GM18867 (cell line): ENCODE measurements at regions not wholly inside any gene's neighbourhood (a gene's known extent, or its start where the extent isn't known, plus 50 kb on each side); places are given as distances from the start of the nearest gene placed in this dataset.
"Not testable (repeated sequence)": the region's sequence is repeated elsewhere in the genome, so short reads cannot be mapped to it uniquely, and the experiment has no call there.

Experiments
- ATAC-seq: cut with Tn5 transposase; IDR thresholded peaks from one replicate; pipeline ENCODE4 v1.9.1; 2021; ENCODE audit warnings: mild to moderate bottlenecking, moderate library complexity; ENCODE audit not compliant: unreplicated experiment

DNA sequence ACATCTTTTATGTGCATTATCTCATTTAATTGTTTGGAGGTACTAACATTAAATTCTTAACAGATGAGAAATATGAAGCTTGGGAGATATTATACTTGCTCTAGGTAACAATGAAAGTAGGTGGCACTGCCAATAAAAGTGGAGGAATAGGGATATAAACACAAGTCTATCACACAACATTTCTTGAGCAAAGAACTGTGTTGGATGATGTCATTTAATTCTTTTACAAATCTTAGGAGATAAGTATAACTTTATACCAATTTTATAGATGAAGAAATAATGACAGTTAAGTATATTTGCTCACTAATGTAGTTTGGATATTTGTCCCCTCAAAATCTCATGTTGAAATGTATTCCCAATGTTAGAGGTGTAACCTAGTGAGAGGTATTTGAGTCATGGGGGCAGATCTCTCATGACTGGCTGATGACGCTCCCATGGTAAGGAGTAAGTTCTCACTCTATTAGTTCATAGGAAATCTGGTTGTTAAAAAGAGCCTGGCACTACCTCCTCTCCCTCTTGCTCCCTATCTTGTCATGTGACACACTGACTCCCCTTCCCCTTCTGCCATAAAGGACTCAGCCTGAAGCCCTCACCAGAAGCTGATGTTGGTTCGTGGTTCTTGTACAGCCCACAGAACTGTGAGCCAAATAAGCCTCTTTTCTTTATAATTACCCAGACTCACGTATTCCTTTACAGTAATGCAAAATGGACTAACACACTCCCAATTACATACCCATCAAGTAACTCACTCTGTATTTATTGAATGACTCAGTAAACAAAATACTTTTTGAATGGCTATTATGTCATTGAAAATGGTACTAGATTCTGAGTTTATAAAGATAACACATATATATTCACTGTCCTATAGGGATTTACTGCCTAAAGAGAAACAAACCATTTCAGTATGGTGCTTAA lies 146.8 kb upstream of the KITLG start:
- no peak for ATAC-seq

DNA sequence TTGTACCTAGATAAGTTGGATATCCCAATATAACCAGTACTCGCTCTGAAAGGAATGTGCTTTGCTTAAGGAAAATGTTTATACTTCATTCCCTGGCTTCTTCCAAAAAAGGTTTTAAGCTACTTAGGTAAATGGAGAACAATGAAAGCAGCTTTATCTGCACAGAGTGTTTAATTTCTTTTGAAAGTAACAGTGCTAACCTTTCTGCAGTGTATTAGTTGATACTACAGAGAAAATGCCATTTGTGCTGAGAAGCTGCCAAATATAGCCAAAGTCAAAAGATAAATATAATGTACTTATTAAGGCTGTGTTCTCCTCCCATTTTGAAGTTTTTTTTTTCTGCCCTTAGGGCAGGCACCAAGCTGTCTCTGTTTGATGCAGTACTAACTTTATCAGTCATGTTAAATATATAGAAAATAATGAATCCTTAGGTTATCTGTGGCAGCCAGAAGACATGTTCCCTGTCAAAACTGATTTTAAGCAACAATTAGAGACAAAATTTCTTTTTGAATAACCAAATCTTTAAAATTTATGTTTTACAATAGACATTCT lies 145.4 kb upstream of the KITLG start:
- ATAC-seq: no peak

DNA sequence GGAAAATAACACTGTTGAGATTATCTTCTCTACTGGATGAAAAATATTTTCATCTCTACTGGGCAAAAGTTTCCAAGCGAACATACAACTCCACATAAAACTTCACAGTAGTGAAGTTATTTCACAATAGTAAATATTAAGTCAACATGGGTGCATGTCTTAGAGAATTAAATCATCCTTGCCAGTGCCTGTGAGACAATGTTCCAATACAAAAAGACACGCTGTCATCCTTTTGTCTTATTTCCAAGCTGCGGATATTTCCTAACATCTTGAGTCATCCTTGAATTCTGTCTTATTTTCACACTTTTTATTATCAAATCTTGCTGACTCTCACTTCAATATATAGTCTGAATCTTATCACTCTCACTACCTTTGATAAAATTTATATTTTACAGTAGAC lies 142.9 kb upstream of the KITLG start:
- ATAC-seq: no peak

DNA sequence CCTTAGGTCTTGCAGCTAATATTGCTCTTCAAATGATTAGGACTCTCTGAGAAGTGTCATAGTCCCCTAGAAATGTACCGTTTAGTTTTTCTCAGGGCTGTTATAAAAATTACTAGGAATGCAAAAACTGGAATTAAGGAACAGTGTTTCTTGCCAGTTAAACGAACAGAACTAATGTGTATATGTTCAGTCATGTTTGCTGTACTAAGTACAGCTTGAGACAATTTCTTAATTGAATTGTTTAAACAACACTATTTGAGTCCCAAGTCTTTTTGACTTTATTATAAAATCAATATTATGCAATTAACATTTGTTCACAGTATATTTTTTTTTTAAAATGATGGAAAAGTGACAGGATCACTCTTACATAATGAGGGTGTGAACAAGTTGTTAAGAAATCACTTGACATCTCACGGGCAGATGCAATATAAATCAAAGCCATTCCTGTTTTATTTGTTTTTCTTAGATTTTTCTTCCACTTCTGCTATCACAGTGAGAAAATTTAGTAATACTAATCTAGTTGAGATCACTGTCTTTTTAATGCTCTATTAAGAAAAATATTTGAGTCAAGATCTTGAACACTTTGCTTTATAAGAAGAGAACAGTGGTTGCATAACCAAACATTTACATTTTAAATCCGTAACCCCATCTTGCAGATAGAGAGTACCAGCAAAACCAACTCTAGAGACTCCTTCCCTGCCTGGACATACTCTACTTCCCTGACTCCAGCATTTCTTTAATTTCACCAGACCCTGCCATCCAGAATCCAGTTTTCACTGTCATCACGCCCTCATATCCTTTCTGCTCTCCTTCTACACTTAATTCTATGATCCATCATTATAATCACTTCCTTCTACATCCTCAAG lies 140.7 kb upstream of the KITLG start:
- ATAC-seq: no peak

DNA sequence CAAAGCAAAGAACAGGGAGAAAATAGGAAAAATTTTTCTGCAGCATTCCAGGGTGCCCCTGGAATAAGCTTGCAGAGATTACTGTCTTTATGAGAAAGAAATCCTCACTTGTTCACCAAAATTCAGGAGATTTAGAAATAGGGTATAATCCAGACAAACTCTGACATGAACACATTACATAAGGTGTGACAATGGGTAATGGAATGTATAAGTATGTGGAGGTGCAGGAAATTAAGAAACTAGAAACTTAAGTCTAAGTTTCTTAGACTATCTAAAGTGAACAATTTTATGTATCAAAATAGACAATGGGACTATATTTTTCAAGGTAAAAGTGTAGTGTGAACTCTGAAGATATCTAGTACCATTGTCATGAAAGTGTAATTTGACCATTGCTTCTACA lies 140.0 kb upstream of the KITLG start:
- no peak for ATAC-seq

DNA sequence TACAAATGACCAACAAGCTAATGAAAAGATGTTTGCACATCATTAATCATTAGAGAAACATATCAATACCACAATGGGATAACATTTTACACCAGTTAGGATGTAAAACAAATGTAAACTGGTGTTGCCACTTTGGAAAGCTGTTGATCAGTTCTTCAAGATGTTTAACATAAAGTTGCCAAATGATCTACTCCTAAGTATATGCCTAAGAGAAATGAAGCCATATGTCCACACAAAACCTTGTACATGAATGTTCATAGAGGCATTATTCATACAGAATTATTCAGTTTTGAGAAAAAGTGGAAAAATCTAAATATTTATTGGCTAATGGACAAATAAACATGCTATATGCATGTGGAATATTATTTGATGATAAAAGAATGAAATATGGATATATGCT lies 136.9 kb upstream of the KITLG start:
- no peak for ATAC-seq

DNA sequence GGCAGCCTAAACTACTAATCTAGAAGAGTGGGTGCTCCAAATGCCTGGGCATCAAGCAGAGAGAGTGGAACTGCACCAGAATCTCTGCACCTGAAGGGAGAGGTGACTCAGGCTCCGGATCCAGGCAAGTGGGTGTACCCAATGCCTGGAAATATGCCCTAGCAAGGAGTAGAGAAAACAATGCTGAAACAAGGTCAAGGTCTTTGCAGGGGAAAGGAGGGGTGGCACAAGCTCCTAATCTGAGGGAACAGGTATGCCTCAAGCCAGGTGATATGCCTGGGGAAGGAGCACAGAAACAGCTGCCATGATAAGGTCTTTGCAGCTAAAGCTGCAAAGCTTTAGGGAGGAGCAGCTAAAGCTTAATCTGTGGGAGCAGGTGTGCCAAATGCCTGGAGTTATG lies 136.0 kb upstream of the KITLG start:
- no peak for ATAC-seq

DNA sequence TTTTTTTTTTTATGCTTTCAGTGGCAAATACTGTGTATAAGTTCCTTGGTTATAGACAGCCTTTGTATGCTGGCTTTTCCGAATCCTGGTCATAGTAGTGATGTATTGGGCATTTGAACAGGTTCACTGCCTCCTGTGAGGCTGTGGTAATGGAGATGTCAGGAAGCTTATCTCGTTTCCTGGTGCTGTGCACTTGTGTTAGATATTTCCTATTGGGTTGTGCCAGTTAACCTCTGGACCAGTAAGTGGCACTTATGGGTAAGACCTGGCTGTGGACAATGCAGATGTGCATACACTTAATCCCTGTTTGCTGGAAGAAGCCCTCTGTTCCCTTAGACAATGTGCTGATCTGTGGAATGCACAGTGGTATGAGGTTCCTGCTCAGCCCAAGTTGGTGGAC lies 135.4 kb upstream of the KITLG start:
- no peak for ATAC-seq

DNA sequence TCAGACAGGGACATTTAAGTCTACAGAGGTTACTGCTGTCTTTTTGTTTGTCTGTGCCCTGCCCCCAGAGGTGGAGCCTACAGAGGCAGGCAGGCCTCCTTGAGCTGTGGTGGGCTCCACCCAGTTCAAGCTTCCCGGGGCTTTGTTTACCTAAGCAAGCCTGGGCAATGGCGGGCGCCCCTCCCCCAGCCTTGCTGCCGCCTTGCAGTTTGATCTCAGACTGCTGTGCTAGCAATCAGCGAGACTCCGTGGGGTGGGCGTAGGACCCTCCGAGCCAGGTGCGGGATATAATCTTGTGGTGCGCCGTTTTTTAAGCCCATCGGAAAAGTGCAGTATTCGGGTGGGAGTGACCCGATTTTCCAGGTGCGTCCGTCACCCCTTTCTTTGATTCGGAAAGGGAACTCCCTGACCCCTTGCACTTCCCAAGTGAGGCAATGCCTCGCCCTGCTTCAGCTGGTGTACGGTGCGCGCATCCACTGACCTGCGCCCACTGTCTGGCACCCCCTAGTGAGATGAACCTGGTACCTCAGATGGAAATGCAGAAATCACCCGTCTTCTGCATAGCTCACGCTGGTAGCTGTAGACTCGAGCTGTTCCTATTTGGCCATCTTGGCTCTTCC lies 134.1 kb upstream of the KITLG start:
- ATAC-seq: not testable (repeated sequence)

DNA sequence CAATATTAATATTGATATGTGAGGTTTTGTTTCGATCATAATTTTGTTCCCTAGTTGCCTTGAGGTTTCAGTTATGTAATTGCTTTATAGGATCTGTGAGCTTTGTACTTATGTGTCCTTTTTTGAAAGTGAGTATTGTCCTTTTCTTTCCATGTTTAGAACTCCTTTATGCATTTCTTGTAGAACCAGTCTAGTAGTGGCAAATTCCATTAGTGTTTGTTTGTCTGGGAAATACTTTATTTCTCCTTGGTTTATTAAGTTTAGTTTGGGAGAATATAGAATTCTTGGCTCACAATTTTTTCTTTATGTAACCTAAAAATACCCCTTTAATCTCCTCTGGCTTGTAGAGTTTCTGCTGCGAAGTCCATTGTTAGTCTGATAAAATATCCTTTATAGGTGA lies 127.5 kb upstream of the KITLG start:
- ATAC-seq: no peak

DNA sequence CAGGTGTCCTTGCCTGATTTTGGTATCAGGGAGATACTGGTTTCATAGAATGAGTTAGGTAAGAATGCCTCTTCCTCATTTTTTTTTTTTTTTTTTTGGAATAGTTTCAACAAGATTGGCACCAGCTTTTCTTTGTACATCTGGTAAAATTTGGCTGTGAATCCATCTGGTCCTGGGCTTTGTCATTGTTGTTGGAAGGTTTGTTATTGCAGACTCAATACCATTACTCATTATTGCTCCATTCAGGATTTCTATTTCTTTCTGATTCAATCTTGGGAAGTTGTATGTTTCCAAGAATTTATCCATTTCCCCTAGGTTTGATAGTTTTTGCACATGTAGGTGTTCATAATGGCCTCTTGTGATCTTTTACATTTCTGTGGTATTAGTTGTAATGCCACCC lies 126.0 kb upstream of the KITLG start:
- no peak for ATAC-seq

DNA sequence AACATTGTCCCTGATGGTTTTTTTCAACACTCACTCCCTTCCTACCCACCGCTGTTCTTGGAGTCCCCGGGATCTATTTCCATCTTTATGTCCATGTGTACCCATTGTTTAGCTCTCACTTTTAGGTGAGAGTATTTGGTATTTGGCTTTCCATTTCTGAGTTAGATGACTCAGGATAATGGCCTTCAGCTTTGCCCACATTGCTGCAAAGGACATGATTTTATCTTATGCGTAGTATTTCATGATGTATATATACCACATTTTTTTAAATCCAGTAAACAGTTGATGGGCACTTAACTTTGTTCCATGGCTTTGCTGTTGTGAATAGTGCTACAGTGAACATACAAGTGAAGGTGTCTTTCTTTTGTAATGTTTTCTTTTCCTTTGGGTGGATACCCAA lies 123.5 kb upstream of the KITLG start:
- no peak for ATAC-seq

DNA sequence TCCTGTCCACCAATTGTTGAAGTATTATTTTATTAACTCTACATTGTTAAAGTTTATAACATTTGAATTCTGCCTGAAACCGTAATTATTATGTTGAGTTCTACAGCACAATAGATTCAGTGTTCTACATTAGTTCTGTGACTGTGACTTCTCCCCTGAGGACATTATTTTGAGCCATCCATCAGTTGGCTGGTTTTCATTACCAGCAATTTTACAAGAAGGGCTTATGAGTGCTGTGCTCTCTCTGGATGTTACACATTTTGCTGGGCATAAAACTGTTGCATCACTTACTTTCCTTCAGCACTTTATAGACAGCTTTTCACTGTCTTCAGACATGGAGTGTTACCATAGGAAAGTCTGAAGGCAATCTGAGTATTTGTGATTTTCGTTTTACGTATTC lies 118.2 kb upstream of the KITLG start:
- no peak for ATAC-seq

DNA sequence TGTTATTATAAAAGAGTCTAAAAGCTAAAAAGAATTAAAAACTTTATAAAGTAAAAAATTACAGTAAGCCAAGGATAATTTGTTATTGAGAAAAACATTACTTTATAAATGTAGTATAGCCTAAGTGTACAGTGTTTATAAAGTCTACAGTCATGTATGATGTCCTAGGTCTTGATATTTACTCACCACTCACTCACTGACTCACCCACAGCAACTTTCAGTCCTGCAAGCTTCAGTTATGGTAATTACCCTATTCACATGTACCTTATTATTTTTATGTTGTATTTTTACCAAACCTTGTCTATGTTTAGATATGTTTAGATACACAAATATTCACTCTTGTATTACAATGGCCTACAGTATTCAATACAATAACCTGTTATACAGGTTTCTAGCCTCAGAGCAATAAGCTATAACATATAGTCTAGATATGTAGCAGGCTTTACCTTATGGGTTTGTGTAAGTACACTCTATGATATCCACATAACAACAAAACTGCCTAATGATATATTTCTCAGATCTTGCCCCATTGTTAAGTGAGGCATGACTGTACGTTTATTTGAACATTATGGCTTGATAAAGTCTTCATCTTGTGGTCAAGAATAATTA lies 113.7 kb upstream of the KITLG start:
- ATAC-seq: no peak

DNA sequence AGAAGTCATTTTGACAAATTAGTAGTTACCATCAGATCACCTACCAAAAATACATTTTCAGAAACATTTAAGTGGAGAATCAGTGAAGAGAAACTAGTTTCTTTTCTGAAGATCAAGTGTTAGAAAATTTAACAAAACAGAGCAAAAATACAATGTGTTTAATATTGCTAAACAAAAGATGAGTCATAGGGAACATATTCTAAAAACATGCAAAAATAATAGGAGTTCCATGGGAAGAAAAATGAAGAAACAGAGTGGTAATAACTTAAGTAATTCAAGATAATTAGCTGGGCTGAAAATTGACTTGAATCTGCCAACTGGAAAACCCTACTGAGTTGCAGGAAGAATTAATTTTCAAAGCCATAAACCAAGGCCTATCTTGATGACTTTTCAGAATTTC lies 111.5 kb upstream of the KITLG start:
- ATAC-seq: no peak

DNA sequence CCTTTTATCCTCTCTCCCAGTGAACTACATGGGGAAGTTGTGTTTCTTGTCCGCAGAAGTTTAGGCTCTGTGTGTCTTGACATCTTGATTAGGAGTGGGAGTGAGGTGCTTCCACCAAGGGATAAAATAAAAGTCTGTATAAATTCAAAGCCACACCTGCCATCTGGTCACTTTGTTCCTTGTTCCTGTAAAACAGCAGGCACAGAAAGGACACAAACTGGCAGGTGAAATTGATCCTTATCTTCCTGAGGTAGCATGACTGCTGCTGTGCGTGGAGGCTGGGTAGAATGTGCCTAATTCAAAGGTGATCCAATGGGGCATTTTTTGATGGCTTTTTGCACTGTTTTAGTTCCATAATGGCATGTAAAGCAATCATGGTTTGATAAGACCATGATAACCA lies 104.3 kb upstream of the KITLG start:
- no peak for ATAC-seq

DNA sequence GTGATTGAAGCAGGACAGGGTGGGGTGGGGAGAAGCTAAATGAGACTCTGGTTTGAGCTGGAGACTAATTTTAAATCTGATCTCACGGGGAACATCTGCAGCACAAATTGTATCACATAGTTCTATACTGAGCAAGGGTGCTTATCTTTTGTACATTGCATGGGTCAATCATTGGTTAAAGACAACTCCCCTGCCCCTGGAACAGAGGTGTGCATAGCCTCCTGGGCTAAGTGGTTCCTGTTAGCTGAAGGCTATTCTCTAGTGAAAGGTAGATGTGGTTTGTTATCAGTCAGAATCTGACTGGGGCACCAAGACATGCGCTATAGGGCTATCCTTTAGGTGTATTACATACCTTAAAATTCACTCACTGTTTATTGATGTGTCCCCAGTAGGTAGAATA lies 103.9 kb upstream of the KITLG start:
- no peak for ATAC-seq

DNA sequence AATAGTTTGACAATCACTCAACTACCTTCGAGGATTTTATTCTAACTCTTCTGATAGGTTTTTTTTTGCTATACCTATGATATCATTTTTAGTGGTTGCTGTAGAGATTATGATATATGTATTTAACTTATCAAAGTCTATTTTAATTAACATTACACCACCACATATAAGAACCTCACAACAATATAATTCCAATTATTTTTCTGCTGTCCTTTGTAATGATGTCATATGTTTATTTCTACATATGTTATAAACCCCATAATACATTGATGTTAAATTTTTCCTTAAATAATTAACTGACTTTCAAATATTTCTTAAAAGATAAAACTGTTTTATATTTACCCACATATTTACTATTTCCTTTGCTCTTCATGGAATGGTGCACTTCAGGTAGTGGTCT lies 103.4 kb upstream of the KITLG start:
- no peak for ATAC-seq

DNA sequence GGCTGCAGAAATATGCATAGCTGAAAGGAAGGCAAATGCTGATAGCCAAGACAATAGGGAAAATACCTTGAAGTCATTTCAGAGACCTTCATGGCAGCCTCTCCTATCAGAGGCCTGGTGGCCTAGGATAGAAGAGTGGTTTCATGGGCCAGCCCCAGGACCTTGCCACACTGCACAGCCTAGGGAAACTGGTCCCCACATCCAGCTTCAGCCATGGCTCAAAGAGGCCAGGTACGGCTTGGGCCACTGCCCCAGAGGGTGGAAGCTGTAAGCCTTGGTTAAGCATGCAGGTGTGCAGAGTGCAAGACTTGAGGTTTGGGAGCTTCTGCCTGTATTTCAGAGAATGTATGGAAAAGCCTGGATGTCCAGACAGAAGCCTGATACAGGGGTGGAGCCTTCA lies 101.0 kb upstream of the KITLG start:
- no peak for ATAC-seq

DNA sequence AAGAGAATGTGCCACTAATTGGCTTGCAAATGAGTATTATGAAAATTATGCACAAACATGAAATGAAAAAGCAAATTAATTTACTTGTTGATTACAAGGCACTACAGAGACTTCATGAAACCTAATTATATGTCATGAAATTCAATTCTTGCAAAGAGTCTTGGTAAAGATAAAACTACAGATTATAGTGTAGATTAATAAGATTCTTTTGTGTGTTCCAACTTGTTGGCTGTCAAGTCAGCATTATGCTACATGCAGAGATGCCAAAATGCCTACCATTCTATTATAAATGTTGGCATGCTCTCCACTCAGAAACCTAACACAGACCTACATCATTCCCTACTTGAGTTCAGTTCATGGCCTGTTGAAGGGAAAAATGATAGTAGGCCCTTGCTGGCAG lies 97.2 kb upstream of the KITLG start:
- ATAC-seq: no peak

DNA sequence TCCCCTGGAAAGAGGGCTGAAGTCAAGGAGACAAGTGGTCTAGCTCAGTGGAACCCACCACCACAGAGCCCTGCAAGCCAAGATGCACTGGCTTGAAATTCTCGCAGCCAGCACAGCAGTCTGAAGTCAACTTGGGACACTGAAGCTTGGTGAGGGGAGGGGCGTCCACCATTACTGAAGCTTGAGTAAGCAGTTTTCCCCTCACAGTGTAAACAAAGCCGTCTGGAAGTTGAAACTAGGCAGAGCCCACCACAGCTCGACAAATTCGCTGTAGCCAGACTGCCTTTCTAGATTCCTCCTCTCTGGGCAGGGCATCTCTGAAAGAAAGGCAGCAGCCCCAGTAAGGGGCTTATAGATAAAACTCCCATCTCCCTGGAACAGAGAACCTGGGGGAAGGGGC lies 87.3 kb upstream of the KITLG start:
- not testable (repeated sequence) for ATAC-seq
